ENCODE measurements at regions not wholly inside any gene's neighbourhood (a gene's known extent, or its start where the extent isn't known, plus 50 kb on each side); places are given as distances from the start of the nearest gene placed in this dataset.

DNA sequence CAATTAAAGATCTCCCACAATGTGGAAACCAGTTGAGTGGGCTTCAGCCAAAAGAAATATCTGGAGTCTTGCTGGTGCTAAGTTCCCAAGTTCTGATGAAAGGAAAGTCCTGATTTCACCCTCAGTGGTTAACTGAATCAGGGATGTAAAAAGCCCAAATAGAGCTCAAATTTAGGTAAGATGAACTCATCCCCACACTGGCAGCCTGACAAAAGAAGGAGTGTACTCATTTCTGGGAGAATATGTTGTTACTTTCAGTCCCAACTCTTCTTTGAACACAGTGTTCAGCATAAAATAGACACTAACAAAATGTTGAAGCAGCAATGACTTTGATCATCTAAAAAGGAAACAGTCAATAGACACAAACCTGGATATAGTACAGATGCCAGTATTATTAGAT, 91.7 kb downstream of the CHRM3 start:
- TF ChIP-seq CTCF (IDR thresholded peaks at IDR 0.05; ENCODE audit: unreplicated experiment) = no peak
- Mint-ChIP-seq H3K4me3 (no peak overlapping the region), H3K27ac (no peak overlapping the region), H3K4me1 (no peaks in the 10 kb centered on the region), H3K9me3 (peaks cover 27% of the 10 kb centered on the region), H3K27me3 (ENCODE audit: low read depth) (no peaks in the 10 kb centered on the region), H3K36me3 (peaks cover 9% of the 10 kb centered on the region)
- DNase-seq (ENCODE audit: low spot score in 2 of 2, unreplicated experiment in 2 of 2) = no peak

GRCh38 chr1:239483391-239483790, 97.0 kb downstream of the CHRM3 start:
- peaks cover 7% of the 10 kb centered on the region for H3K36me3 Mint-ChIP-seq
- DNase-seq (ENCODE audit: low spot score in 2 of 2, unreplicated experiment in 2 of 2) = no peak
- no peak for TF ChIP-seq CTCF (IDR thresholded peaks at IDR 0.05; ENCODE audit: unreplicated experiment)
- H3K4me3 Mint-ChIP-seq = no peak overlapping the region
- H3K27me3 Mint-ChIP-seq (ENCODE audit: low read depth) = no peaks in the 10 kb centered on the region
- H3K27ac Mint-ChIP-seq = no peak overlapping the region
- peaks cover 11% of the 10 kb centered on the region for H3K9me3 Mint-ChIP-seq
- no peaks in the 10 kb centered on the region for H3K4me1 Mint-ChIP-seq

- no peak for DNase-seq (ENCODE audit: low spot score in 2 of 2, unreplicated experiment in 2 of 2)
- H3K36me3 Mint-ChIP-seq = peaks cover 9% of the 10 kb centered on the region
- H3K4me3 Mint-ChIP-seq = no peak overlapping the region
- no peaks in the 10 kb centered on the region for H3K27me3 Mint-ChIP-seq (ENCODE audit: low read depth)
- no peak for TF ChIP-seq CTCF (IDR thresholded peaks at IDR 0.05; ENCODE audit: unreplicated experiment)
- H3K4me1 Mint-ChIP-seq = no peaks in the 10 kb centered on the region
- peaks cover 16% of the 10 kb centered on the region for H3K9me3 Mint-ChIP-seq
- no peak overlapping the region for H3K27ac Mint-ChIP-seq
These were observed 107.5 kb downstream of the CHRM3 start for GRCh38 chr1:239493811-239494414.

DNA sequence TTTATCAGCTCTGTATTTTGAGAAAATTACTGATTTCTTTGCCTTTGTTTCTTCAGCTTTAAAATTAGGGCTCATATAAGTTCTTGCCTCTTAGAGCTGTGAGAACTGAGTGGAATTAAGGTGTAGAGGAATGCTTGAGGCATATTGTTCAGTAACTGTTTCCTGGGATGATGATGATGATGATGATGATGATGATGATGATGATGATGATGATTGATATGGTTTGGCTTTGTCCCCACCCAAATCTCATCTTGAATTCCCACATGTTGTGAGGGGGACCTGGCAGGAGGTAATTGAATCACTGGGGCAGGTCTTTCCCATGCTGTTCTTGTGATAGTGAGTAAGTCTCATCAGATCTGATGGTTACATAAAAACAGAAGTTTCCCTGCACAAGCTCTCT, 118.7 kb downstream of the CHRM3 start:
- peaks cover 51% of the 10 kb centered on the region for H3K9me3 Mint-ChIP-seq
- no peaks in the 10 kb centered on the region for H3K4me1 Mint-ChIP-seq
- no peaks in the 10 kb centered on the region for H3K27me3 Mint-ChIP-seq (ENCODE audit: low read depth)
- no peak overlapping the region for H3K27ac Mint-ChIP-seq
- DNase-seq (ENCODE audit: low spot score in 2 of 2, unreplicated experiment in 2 of 2) = no peak
- peaks cover 18% of the 10 kb centered on the region for H3K36me3 Mint-ChIP-seq
- no peak overlapping the region for H3K4me3 Mint-ChIP-seq
- TF ChIP-seq CTCF (IDR thresholded peaks at IDR 0.05; ENCODE audit: unreplicated experiment) = no peak

DNA sequence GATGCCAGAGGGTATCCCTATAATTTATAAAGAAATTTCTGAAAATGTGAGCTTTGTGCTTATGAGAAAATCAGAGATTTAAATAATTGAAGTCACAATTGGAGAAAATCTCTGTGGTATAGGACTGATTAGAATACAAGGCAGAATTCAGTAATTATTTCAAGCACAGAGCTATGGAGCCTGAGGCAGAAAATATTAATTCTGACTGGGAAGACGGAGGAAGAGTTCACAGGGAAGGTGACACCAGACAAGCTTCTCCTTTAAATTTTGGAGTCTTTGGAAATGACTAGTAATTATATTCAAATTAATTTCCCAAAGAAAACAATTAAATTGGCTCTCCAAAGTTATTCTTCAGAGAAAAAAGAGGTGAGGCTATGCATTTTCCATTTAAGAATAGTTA, 121.5 kb downstream of the CHRM3 start:
- Mint-ChIP-seq H3K4me1 (no peaks in the 10 kb centered on the region), H3K9me3 (peaks cover 42% of the 10 kb centered on the region), H3K36me3 (peaks cover 18% of the 10 kb centered on the region), H3K4me3 (no peak overlapping the region), H3K27ac (no peak overlapping the region), H3K27me3 (ENCODE audit: low read depth) (no peaks in the 10 kb centered on the region)
- DNase-seq (ENCODE audit: low spot score in 2 of 2, unreplicated experiment in 2 of 2) = no peak
- TF ChIP-seq CTCF (IDR thresholded peaks at IDR 0.05; ENCODE audit: unreplicated experiment) = no peak

- H3K27ac Mint-ChIP-seq = no peak overlapping the region
- H3K36me3 Mint-ChIP-seq = peaks cover 4% of the 10 kb centered on the region
These were observed 125.5 kb downstream of the CHRM3 start for GRCh38 chr1:239511875-239512274.

More at GRCh38 chr1:239511875-239512274, 125.5 kb downstream of the CHRM3 start:
- Mint-ChIP-seq H3K4me1 (peaks cover 8% of the 10 kb centered on the region), H3K4me3 (no peak overlapping the region), H3K9me3 (peaks cover 17% of the 10 kb centered on the region), H3K27me3 (ENCODE audit: low read depth) (no peaks in the 10 kb centered on the region)
- no peak for TF ChIP-seq CTCF (IDR thresholded peaks at IDR 0.05; ENCODE audit: unreplicated experiment)
- no peak for DNase-seq (ENCODE audit: low spot score in 2 of 2, unreplicated experiment in 2 of 2)

Data from mesothelial cell of epicardium (in vitro differentiated cells).